Fibroblast of lung (primary cell): ENCODE measurements at regions not wholly inside any gene's neighbourhood (a gene's known extent, or its start where the extent isn't known, plus 50 kb on each side); places are given as distances from the start of the nearest gene placed in this dataset.

Experiments
- DNase-seq, 2 donors: peaks; one replicate each; pipeline versions ENCODE4 v3.0.0 to v3.0.0-alpha.2; 2010; ENCODE audit warnings: low read depth in 2 of 2
- H2AFZ ChIP-seq: 2 replicates; pipeline ENCODE4 v1.5.1; 2012; ENCODE audit warnings: low read length, control low read depth, inconsistent platforms
- H3K27ac ChIP-seq: 2 replicates; pipeline ENCODE4 v1.5.1; 2011; ENCODE audit warnings: low read length, control low read depth; ENCODE audit not compliant: insufficient read depth
- H3K27me3 ChIP-seq: 2 replicates; pipeline ENCODE4 v1.5.1; 2011; ENCODE audit warnings: mild to moderate bottlenecking, low read length; ENCODE audit not compliant: control insufficient read depth, insufficient read depth
- H3K36me3 ChIP-seq: 2 replicates; pipeline ENCODE4 v1.5.1; 2011; ENCODE audit warnings: low read length; ENCODE audit not compliant: control insufficient read depth, insufficient read depth
- H3K4me1 ChIP-seq: 2 replicates; pipeline ENCODE4 v1.5.1; 2011; ENCODE audit warnings: low read length; ENCODE audit not compliant: control insufficient read depth, insufficient read depth; ENCODE audit errors: extremely low read depth
- H3K4me2 ChIP-seq: 2 replicates; pipeline ENCODE4 v1.5.1; 2011; ENCODE audit warnings: low read length, control low read depth; ENCODE audit not compliant: insufficient read depth; ENCODE audit errors: extremely low read depth
- H3K4me3 ChIP-seq, 4 experiments: fragments of 200-600 bp in 1 of 4; sonication (generic) in 1 of 4; replicated peaks in 1 of 4; 2 replicates each; pipeline ENCODE4 v1.5.1; 2011 to 2016; ENCODE audit warnings: low read length in 4 of 4, low read depth in 3 of 4, mild to moderate bottlenecking in 3 of 4, control low read depth in 2 of 4, inconsistent platforms in 1 of 4, mixed read lengths in 1 of 4; ENCODE audit not compliant: insufficient read depth in 1 of 4; ENCODE audit errors: control extremely low read depth in 1 of 4
- H3K79me2 ChIP-seq: 2 replicates; pipeline ENCODE4 v1.5.1; 2012; ENCODE audit warnings: mild to moderate bottlenecking, low read length, inconsistent platforms; ENCODE audit not compliant: control insufficient read depth, insufficient read depth
- H3K9ac ChIP-seq: 2 replicates; pipeline ENCODE4 v1.5.1; 2011; ENCODE audit warnings: mild to moderate bottlenecking, low read length, control low read depth; ENCODE audit not compliant: insufficient read depth
- H3K9me3 ChIP-seq: 2 replicates; pipeline ENCODE4 v1.5.1; 2012; ENCODE audit warnings: low read depth, low read length; ENCODE audit not compliant: control insufficient read depth, insufficient read depth
- H4K20me1 ChIP-seq: 2 replicates; pipeline ENCODE4 v1.5.1; 2011; ENCODE audit warnings: low read length; ENCODE audit not compliant: control insufficient read depth, insufficient read depth; ENCODE audit errors: extremely low read depth
- CTCF ChIP-seq, 2 donors: IDR thresholded peaks in 1 of 2; conservative IDR thresholded peaks in 1 of 2; 1 replicate in 1 of 2; 2 replicates in 1 of 2; pipeline ENCODE4 v1.5.1; 2011 to 2012; ENCODE audit warnings: low read length in 2 of 2, control low read depth in 1 of 2, inconsistent platforms in 1 of 2, low read depth in 1 of 2, mild to moderate bottlenecking in 1 of 2
- EZH2 ChIP-seq: IDR thresholded peaks from 2 replicates; pipeline ENCODE4 v1.5.1; 2012; ENCODE audit warnings: low read length, control low read depth, mild to moderate bottlenecking; ENCODE audit errors: missing control alignments

DNA sequence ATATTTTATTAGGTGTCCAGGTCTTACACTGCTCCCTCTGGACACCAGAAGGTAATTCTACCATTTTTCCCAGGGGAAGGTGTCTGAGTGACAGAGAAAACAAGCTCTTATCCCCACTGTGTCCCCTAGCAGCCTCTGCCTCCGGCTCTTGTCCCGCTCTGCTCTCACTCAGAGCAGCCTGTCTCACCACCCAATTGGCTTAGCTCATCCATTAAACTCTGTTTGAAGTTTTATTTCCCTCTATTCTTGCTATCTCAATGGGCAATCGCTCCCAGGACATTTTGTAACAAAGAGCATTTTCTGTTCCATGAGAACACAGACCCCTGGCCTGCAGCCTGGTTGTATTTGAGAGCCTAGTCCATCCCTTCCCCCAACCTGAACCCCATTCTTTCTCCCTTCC lies 90.6 kb upstream of the LDAH start:
- no peak overlapping the region for H2AFZ ChIP-seq
- H3K27me3 ChIP-seq, result no peaks in the 10 kb centered on the region
- no peak for DNase-seq
- H3K4me2 ChIP-seq, result no peak overlapping the region
- no peaks in the 10 kb centered on the region for H3K79me2 ChIP-seq
- no peak overlapping the region for H3K27ac ChIP-seq
- H3K4me1 ChIP-seq, result peaks cover 5% of the 10 kb centered on the region
- no peaks in the 10 kb centered on the region for H3K9me3 ChIP-seq
- TF ChIP-seq CTCF (conservative IDR thresholded peaks at IDR 0.05 in 1 of 2, IDR thresholded peaks at IDR 0.05 in 1 of 2; ENCODE audit: low read depth in 1 of 2, low read length in 2 of 2) (no peak), EZH2 (no peak)
- H3K9ac ChIP-seq, result no peak overlapping the region
- no peaks in the 10 kb centered on the region for H4K20me1 ChIP-seq
- H3K36me3 ChIP-seq, result no peaks in the 10 kb centered on the region
- H3K4me3 ChIP-seq, result no peak overlapping the region

GRCh38 chr2:20900052-20900636 lies 77.2 kb upstream of the LDAH start:
- no peak for TF ChIP-seq CTCF (conservative IDR thresholded peaks at IDR 0.05 in 1 of 2, IDR thresholded peaks at IDR 0.05 in 1 of 2; ENCODE audit: low read depth in 1 of 2, low read length in 2 of 2)
- no peak for TF ChIP-seq EZH2
- no peaks in the 10 kb centered on the region for H3K79me2 ChIP-seq
- no peaks in the 10 kb centered on the region for H3K36me3 ChIP-seq
- no peak for DNase-seq
- H3K4me2 ChIP-seq, result no peak overlapping the region
- no peak overlapping the region for H3K4me3 ChIP-seq
- H2AFZ ChIP-seq, result no peak overlapping the region
- no peaks in the 10 kb centered on the region for H3K4me1 ChIP-seq
- no peaks in the 10 kb centered on the region for H3K9me3 ChIP-seq
- no peaks in the 10 kb centered on the region for H3K27me3 ChIP-seq
- H3K27ac ChIP-seq, result no peak overlapping the region
- no peaks in the 10 kb centered on the region for H4K20me1 ChIP-seq
- no peak overlapping the region for H3K9ac ChIP-seq

- TF ChIP-seq EZH2 (no peak), CTCF (conservative IDR thresholded peaks at IDR 0.05 in 1 of 2, IDR thresholded peaks at IDR 0.05 in 1 of 2; ENCODE audit: low read depth in 1 of 2, low read length in 2 of 2) (no peak)
These were observed 75.1 kb upstream of the LDAH start for GRCh38 chr2:20897874-20898453.

More at GRCh38 chr2:20897874-20898453, 75.1 kb upstream of the LDAH start:
- Histone ChIP-seq H2AFZ (no peak overlapping the region), H3K27ac (no peak overlapping the region), H3K4me2 (no peak overlapping the region), H3K79me2 (no peaks in the 10 kb centered on the region), H3K36me3 (no peaks in the 10 kb centered on the region), H3K9me3 (no peaks in the 10 kb centered on the region), H3K27me3 (no peaks in the 10 kb centered on the region), H3K4me3 (no peak overlapping the region), H3K9ac (no peak overlapping the region), H3K4me1 (no peaks in the 10 kb centered on the region), H4K20me1 (no peaks in the 10 kb centered on the region)
- DNase-seq, result no peak
